HG02678 (cell line): ENCODE measurements at regions not wholly inside any gene's neighbourhood (a gene's known extent, or its start where the extent isn't known, plus 50 kb on each side); places are given as distances from the start of the nearest gene placed in this dataset.
A peak's percentile ranks its signal among the peaks of the same experiment; 100 is the strongest.
"Not testable (repeated sequence)": the region's sequence is repeated elsewhere in the genome, so short reads cannot be mapped to it uniquely, and the experiment has no call there.

Experiments used
- ATAC-seq: cut with Tn5 transposase; IDR thresholded peaks from one replicate; pipeline ENCODE4 v1.9.1; 2021; ENCODE audit warnings: mild to moderate bottlenecking, moderate library complexity; ENCODE audit not compliant: unreplicated experiment

DNA sequence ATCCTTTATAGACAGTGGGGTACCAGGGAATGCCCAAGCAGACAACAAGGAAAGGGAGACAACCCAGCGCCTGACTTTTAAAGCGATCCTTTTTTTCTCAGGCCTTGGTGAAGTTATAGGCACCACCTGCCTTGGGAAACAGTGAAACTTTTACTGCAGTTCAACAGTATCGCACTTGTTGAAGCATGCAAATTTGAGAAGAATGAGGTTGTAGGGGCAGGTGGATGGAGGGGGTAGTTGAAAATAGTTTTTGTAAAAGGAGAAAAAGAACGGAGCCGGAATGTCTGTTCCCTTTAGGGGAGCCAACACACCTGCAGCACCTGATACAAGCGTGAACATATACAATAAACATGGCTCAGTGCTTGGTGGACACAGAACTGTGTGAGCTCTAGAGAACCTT is 190.2 kb upstream of the NR3C1 start:
- ATAC-seq, result peak; percentile 59

DNA sequence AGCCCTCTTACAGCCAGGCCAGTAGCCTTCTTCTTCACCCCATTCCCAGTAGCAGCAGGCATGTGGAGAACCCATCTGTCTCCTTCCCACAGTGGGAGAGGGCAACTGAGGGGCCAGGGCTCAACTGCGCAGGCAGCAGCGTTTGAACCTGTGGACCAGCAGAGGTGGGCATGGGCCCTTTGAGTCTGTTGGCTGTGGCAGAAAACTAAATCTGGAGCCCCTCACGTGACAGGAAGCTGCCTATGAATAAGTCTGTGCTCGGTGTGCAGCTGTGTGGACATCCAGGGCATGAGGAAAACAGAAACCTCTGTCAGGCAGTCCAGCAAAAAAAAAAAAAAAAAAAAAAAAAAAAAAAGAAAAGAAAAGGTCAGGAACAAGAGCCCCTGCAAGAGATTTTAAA is 189.2 kb upstream of the NR3C1 start:
- ATAC-seq, result peak; percentile 79

- no peak for ATAC-seq
Measured at GRCh38 chr5:143588933-143589662, 185.6 kb upstream of the NR3C1 start.

- ATAC-seq, result not testable (repeated sequence)
Measured at GRCh38 chr5:143588121-143588520, 184.6 kb upstream of the NR3C1 start.

DNA sequence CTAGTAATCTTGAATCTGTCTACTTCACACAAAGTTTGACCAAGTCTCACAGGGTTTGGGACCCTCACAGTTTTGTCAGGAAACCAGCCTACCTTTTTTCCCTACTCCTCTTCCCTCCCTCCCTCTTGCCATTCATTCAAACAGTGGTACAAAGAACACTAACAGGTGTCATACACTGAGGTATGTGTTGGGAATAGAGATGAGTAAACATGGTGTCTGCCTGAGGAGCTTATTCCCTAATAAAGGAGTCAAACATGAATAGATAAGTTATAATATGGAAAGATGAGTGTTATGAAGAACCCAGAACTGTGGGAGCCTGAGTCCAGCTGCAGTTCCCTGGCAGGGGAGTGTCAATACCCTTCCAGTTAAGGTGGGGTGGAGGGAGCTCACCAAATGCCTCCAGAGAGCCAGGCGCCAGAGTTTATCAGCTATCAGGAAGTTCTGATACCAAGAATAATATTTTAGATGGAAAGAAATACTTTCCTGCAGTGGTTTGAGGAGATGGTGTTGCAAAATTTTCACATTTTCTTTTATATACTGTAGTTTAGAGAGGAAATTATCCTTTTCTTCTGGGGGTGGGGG is 183.4 kb upstream of the NR3C1 start:
- no peak for ATAC-seq

DNA sequence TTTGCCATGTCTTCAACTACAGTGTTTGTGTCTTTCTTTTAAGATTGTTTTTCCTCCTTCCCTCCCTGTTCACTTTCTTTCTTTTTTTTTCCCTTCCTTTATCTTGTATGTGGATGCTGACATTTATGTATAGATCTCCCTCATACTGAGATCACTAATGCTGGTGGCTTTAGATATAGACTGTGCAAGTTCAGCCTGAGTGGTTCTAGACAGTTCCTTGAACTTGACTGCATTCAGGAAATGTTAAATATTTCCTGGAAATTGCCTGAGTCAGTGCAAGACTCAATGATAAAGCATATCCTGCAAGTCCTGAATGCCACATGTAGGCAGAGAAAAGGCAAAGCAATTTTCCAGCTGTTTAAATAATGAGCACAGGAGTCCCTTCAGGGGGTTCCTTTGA is 182.5 kb upstream of the NR3C1 start:
- no peak for ATAC-seq

GRCh38 chr5:143583409-143583808 is 179.9 kb upstream of the NR3C1 start:
- no peak for ATAC-seq

DNA sequence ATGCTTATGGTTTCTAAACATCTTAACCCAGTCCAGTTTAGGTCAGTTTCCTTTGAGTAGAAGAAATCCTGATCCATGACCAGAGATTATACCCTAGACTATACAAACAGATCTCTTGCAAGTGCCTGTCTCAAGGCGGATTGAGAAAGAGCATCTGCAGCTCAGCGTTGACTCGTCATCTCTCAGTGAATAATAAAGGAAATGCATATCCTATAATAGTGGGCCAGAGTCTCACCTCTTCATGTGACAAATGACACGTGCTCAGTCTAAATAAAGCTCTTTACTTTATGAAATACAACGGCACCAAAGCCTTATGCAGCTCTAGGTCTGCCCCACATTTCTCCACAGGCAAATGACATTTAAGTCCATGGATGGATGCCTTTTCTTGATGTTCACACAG is 179.4 kb upstream of the NR3C1 start:
- ATAC-seq, result peak; percentile 59

DNA sequence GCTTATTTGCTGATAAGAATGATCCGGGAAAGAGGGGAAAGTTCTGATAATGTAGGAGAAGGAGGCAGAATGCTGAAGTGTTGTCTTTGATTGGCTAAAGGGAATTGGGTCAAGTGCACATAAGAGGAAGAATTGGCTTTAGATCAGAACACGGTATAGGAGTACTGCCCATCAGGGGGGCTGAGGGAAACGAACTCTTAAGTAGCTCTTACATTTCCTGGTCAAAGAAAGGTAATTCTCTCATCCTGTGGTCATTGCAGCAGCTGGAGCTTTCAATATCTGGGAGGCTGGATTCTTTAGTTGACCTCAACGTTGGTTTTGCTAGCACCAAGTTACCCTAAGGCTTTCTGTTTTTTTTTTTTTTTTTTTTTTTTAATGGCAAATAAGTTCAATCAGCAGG is 178.7 kb upstream of the NR3C1 start:
- ATAC-seq, result no peak

GRCh38 chr5:143581649-143582048 is 178.2 kb upstream of the NR3C1 start:
- ATAC-seq, result no peak

- no peak for ATAC-seq
Measured at GRCh38 chr5:143581147-143581546, 177.7 kb upstream of the NR3C1 start.

DNA sequence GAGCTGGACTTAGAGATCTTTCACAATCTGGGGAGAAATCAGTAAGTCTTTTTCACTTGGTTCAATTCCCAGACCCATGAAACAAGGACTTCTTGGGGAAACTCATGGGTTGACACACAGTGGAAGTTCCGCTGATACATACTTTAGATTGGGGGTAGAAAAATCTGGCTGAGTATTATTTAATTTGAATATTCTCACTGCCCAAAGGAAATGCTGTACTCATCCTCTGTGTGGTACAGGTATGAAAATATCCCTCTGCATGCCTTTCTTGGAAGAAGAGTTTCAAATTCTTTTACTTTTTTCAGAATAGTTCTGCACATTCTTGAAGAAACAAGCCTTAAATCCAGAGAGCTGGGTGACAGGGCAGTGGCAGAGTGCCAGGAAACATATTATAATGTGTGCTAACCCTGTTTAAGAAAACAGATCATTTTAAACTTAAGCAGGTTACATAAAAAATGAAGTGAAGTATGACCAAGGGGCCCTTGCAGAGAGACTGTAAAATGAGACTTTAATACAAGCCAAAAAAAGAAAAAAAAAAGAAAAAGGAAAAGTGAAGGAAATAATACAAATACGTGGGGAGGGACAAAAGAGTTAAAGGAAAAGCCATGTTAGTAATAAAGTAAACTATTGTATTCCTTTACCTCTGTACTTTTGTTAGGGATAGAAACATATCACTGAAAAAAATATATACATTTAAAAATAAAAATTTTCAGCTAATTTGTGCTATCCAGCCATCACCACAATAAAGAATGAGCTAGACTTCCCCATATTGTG is 173.4 kb upstream of the NR3C1 start:
- no peak for ATAC-seq

- no peak for ATAC-seq
Measured at GRCh38 chr5:143575286-143575685, 171.8 kb upstream of the NR3C1 start.

GRCh38 chr5:143574236-143574635 is 170.8 kb upstream of the NR3C1 start:
- no peak for ATAC-seq

DNA sequence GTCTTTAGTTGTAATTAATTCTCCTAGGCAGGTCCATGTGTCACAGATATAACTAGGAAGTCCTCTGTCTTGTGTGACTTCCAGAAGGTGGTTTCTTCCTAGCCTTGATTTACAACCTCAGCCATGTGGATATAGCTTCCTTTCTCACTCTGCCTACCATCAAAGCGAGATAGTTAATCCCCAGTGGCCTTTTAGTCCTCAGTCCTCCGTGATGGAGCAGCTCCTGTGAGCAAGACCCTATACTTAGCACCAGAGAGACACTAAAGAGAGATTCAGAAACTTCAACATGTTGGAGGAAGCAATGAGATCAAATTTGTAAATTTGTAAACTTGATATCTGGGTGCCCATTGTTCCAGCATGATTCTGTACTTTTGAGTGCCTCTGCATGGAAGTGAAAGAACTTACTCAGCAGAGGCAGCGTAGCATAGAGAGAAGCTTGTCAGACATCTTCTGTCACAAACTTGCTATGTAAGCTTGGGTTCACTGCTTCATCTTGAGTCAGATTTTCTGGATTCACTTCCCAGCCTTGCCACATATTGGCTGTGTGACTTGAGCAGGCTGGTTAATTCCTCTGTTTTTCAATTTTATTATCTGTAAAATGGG is 170.2 kb upstream of the NR3C1 start:
- ATAC-seq, result peak; percentile 75

- ATAC-seq, result no peak
Measured at GRCh38 chr5:143572671-143573070, 169.2 kb upstream of the NR3C1 start.

GRCh38 chr5:143571642-143572624 is 168.4 kb upstream of the NR3C1 start:
- no peak for ATAC-seq

- no peak for ATAC-seq
Measured at GRCh38 chr5:143570989-143571388, 167.5 kb upstream of the NR3C1 start.

DNA sequence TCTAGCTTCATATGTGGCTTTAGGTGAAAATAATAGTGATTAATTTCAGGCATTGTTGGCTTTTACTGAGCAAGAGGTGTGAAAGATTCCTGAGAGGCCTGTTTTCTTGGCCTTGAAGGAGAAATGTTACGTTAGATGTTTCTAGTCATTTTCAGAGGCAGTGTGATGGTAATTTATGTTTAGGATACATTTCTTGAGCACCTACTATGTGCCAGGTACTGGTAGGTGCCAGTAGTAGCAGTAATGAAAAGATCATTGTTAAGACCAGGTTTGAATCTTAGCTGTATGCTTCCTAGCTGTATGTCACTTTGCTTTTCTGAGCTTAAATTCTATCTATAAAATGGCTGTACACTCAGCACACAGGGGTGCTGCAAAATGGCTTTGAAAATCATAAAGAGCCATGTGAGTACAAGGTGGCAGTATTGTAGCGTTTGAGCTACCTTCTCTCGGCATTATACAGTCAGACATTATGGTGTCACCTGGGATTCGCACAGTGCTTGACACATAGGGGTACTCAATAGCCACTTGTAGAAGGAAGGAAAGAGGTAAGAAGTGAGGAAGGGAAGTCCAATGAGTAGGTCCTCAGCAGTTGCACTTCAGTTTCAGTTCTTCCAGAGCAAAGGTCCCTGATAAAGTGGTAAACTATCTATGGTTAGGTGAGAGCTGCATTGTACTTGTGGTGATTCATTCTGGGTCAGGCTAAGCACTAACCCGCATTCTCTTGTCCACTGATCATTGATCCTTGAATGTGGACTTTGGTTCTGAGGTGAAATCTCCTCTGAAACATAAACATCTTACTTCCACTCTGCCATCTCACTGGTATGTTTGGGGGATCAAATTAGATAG is 166.5 kb upstream of the NR3C1 start:
- no peak for ATAC-seq
